ENCODE measurements at regions not wholly inside any gene's neighbourhood (a gene's known extent, or its start where the extent isn't known, plus 50 kb on each side); places are given as distances from the start of the nearest gene placed in this dataset.

DNA sequence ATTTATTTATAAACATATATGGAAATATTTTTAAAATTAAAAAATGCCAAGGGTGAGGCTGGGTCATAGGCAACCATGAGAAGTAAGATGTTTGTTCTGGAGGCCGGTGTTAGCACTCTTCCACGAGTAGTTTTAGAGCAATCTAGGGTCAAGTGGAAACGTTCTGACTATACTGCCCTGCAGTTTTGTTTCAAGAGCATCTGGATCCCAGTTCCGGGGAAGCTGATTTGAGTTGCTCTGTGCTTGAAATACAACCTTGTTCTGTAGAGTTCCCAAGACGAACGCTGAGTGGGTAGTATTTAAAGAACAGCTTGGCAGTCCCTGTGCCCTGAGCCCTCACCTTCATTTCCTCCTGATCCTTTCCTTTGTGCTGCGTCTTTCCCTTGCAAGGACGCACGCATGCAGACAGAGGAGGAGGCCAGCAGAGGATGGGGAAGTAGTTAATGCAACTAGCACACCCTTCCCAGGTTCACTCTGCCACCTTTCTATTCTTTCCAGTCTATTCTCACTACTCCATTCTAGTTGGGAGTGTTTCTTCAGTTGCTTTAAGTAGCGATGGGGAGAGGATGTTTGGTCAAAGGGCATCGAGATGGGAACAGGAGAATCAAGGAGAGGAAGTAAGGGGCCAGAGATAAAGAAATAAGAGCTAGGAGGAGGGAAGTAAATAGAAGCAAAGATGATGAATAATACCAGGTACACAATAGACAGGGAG, 68.3 kb upstream of the ZSWIM6 start:
- Histone ChIP-seq H3K4me1 (ENCODE audit: control insufficient read depth in 1 of 2, insufficient read depth in 2 of 2, low read length in 2 of 2) (peaks cover 39 to 41% of the 10 kb centered on the region in 2 donors), H3K9me3 (replicated peaks in 1 of 2; ENCODE audit: control insufficient read depth in 1 of 2, insufficient read depth in 1 of 2, low read length in 2 of 2) (peaks cover 0 to 3% of the 10 kb centered on the region in 2 donors), H3K27me3 (ENCODE audit: control insufficient read depth in 2 of 2, insufficient read depth in 2 of 2, low read length in 2 of 2) (no peaks in the 10 kb centered on the region), H2AFZ (ENCODE audit: insufficient read depth, low read depth, low read length, poor library complexity, severe bottlenecking) (peak overlapping the region; percentile 57), H3K79me2 (ENCODE audit: insufficient read depth, low read length) (no peaks in the 10 kb centered on the region), H3K4me2 (replicated peaks; ENCODE audit: extremely low read depth, low read length, poor library complexity, severe bottlenecking) (peak overlapping the region; percentile 50), H3K9ac (ENCODE audit: insufficient read depth, low read length, poor library complexity, severe bottlenecking) (no peak overlapping the region), H3K36me3 (replicated peaks in 1 of 2; ENCODE audit: control insufficient read depth in 1 of 2, insufficient read depth in 2 of 2, low read length in 2 of 2) (no peaks in the 10 kb centered on the region), H4K20me1 (ENCODE audit: insufficient read depth, low read length) (no peaks in the 10 kb centered on the region), H3K4me3 (replicated peaks in 1 of 3; ENCODE audit: low read depth in 2 of 3, low read length in 3 of 3) (peak overlapping the region in 1 of 3 experiments; percentile 52), H3K27ac (ENCODE audit: low read depth in 1 of 2, low read length in 2 of 2) (peak overlapping the region in 1 of 2 donors; percentile 42)
- TF ChIP-seq, protein P1, sequence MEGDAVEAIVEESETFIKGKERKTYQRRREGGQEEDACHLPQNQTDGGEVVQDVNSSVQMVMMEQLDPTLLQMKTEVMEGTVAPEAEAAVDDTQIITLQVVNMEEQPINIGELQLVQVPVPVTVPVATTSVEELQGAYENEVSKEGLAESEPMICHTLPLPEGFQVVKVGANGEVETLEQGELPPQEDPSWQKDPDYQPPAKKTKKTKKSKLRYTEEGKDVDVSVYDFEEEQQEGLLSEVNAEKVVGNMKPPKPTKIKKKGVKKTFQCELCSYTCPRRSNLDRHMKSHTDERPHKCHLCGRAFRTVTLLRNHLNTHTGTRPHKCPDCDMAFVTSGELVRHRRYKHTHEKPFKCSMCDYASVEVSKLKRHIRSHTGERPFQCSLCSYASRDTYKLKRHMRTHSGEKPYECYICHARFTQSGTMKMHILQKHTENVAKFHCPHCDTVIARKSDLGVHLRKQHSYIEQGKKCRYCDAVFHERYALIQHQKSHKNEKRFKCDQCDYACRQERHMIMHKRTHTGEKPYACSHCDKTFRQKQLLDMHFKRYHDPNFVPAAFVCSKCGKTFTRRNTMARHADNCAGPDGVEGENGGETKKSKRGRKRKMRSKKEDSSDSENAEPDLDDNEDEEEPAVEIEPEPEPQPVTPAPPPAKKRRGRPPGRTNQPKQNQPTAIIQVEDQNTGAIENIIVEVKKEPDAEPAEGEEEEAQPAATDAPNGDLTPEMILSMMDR (IDR thresholded peaks at IDR 0.05): no peak
- 34% methylated on average over 6 of the region's 11 CpGs for WGBS (ENCODE audit: insufficient coverage)
- intact Hi-C loops (cut with micrococcal nuclease): no loop called here
- peak in 1 of 3 donors; percentile 23 for DNase-seq
- Mint-ChIP-seq H3K9me3 (peaks cover 2 to 6% (median 3%) of the 10 kb centered on the region in 7 donors), H3K4me1 (peaks cover 46% of the 10 kb centered on the region), H3K4me3 (peak overlapping the region; percentile 21 to 59), H3K27ac (peak overlapping the region in 6 of 7 donors; percentile 7 to 70 (median 18)), H3K36me3 (no peaks in the 10 kb centered on the region), H3K27me3 (ENCODE audit: low read depth in 3 of 3) (peaks cover 2% of the 10 kb centered on the region in 3 donors)

DNA sequence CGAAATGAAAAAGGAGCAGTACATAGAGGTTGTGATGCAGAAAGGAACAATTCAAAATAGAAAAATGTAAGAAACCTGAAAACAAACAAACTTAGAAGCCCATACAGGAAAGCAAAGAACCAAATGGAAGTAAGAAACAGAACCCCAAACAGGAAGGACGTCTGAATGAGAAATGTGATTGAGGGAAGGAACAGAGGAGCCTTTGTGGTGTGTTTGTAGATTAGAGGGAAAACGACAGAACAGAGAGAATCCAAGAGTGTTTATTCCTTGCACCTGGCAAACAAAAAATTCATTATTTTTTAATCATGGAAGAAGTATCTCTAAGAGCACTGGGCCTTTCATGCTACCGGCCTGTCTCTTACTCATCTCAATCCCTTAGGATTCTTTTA, 67.8 kb upstream of the ZSWIM6 start:
- Mint-ChIP-seq H3K4me1 (peaks cover 52% of the 10 kb centered on the region), H3K27me3 (ENCODE audit: low read depth in 3 of 3) (peaks cover 2 to 5% (median 2%) of the 10 kb centered on the region in 3 donors), H3K27ac (peak overlapping the region in 5 of 7 donors; percentile 1 to 70 (median 9)), H3K9me3 (peaks cover 2 to 6% (median 3%) of the 10 kb centered on the region in 7 donors), H3K4me3 (peak overlapping the region in 1 of 2 donors; percentile 59), H3K36me3 (no peaks in the 10 kb centered on the region)
- no peaks in the 10 kb centered on the region for H3K27me3 ChIP-seq (ENCODE audit: control insufficient read depth in 2 of 2, insufficient read depth in 2 of 2, low read length in 2 of 2)
- no peak overlapping the region for H3K9ac ChIP-seq (ENCODE audit: insufficient read depth, low read length, poor library complexity, severe bottlenecking)
- peak overlapping the region in 1 of 3 experiments; percentile 52 for H3K4me3 ChIP-seq (replicated peaks in 1 of 3; ENCODE audit: low read depth in 2 of 3, low read length in 3 of 3)
- peaks cover 0 to 3% of the 10 kb centered on the region in 2 donors for H3K9me3 ChIP-seq (replicated peaks in 1 of 2; ENCODE audit: control insufficient read depth in 1 of 2, insufficient read depth in 1 of 2, low read length in 2 of 2)
- TF ChIP-seq, protein P1 (IDR thresholded peaks at IDR 0.05): no peak
- H3K4me2 ChIP-seq (replicated peaks; ENCODE audit: extremely low read depth, low read length, poor library complexity, severe bottlenecking): peak overlapping the region; percentile 50
- no peak for DNase-seq
- peak overlapping the region; percentile 57 for H2AFZ ChIP-seq (ENCODE audit: insufficient read depth, low read depth, low read length, poor library complexity, severe bottlenecking)
- H3K4me1 ChIP-seq (ENCODE audit: control insufficient read depth in 1 of 2, insufficient read depth in 2 of 2, low read length in 2 of 2): peaks cover 44 to 46% of the 10 kb centered on the region in 2 donors
- WGBS (ENCODE audit: insufficient coverage): 0% methylated on average over 1 of the region's 4 CpGs
- no peaks in the 10 kb centered on the region for H3K79me2 ChIP-seq (ENCODE audit: insufficient read depth, low read length)
- peak overlapping the region in 1 of 2 donors; percentile 42 for H3K27ac ChIP-seq (ENCODE audit: low read depth in 1 of 2, low read length in 2 of 2)
- no peaks in the 10 kb centered on the region for H4K20me1 ChIP-seq (ENCODE audit: insufficient read depth, low read length)
- no peaks in the 10 kb centered on the region for H3K36me3 ChIP-seq (replicated peaks in 1 of 2; ENCODE audit: control insufficient read depth in 1 of 2, insufficient read depth in 2 of 2, low read length in 2 of 2)
- intact Hi-C loops (cut with micrococcal nuclease): no loop called here

All from CD14-positive monocyte (primary cell).